Pulmonary artery endothelial cell (primary cell): ENCODE measurements at regions not wholly inside any gene's neighbourhood (a gene's known extent, or its start where the extent isn't known, plus 50 kb on each side); places are given as distances from the start of the nearest gene placed in this dataset.
"Not testable (repeated sequence)": the region's sequence is repeated elsewhere in the genome, so short reads cannot be mapped to it uniquely, and the experiment has no call there.

Experiments used
- DNase-seq: peaks from one replicate; pipeline ENCODE4 v3.0.0-alpha.2; 2011; ENCODE audit warnings: low read depth, low spot score

DNA sequence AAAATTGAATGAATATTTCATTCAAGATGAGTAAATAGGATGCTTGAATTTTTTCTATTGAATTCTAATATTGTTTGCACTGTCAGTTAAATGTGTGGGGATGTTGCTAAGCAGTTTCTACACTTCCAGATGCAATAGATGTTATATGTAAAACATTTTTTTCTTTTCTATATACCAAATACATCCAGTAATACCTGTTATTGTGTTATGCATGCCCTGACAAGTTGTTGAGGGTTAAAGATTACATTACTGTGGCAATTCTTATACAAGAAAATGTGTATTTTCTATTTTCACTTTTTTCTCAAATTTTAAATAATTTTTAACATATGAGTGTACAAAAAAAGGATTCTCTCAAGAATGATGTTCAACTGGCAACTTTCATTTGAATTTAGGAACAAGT is 713.9 kb downstream of the GATA3 start:
- DNase-seq = no peak

DNA sequence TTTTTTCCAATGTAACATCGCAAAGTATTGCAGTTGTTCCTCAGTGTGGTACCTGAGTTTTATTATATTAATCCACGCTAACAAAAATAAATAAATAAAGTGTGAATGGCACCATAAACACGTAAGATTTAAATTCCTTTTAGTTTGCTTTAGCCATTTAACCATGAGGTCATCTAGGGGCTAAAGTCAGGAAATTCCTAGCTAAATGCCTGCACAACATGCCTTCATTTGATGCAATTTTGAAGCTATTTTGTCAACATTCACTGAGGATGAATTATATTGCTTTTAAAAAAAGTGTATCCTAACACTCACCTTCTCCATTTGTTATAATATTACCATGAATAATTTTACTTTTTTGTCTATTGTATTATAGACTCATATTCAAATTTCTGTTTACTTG is 714.4 kb downstream of the GATA3 start:
- DNase-seq = no peak

DNA sequence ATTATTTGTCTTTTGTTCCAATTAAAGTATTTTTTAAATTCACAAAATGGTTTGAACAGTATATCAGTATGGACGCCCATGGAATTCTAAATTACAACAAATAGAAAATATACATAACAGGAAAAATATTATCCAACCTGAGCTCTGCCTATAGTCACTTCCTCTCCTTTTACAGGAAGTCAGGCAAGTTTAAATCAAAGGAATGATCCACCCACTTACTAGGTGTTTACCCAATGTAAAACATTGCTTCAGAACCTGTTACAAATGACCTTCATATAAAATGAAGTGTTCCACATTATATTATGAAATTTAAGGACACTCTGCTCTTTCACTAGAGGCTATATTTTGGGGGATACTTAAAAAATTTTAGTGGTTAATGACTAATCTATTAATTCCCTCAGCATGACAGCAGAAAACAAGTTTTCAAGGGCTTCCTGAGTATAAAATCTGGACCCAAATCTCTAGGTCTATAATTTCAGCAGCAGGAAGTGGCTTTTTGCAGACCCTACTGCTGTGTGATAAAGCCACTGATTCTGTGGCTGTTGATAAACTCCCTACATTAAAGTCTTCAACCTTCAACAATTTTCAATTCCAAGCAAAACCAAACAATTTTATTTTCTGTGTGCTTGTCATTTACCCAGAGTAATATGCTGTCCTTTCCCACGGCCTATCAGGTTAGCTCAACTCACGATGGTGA is 722.6 kb downstream of the GATA3 start:
- no peak for DNase-seq

DNA sequence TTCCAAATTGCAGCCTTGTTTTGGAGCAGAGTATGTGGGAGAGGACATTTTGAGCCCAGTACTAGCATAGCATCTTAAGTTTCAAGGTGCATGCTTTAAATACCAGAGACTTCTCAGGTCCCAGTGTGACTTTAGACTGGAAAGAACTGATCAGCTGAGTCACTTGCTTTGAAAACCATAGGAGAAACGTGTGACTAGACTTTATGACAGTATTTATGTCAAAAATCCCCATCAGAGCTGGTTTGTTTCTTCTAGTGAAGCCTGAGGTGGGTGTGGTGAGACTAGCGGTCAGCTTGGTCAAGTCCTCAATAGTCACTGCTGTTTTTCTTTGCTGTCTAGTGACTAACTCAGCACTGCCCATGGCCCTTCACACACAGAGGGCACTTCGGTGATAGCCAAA is 724.2 kb downstream of the GATA3 start:
- DNase-seq = no peak

DNA sequence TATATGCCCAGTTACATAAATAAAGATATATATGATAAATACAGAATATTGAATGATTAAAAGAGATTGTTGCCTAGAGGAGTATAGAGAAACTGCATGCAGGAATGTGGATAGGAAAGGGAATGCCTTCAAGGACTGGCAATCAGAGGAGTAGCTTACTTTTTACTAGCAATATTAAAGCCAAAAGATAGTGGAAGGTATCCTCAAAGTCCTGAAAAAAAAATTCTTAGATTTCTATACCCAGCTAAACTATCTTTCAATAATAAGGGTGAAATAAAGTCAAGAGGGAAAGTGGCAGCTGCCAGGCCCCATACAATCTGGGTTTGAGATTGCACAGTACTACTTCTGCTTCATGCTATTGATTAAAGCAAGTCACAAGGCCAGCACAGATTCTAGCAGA is 733.2 kb downstream of the GATA3 start:
- DNase-seq = no peak

DNA sequence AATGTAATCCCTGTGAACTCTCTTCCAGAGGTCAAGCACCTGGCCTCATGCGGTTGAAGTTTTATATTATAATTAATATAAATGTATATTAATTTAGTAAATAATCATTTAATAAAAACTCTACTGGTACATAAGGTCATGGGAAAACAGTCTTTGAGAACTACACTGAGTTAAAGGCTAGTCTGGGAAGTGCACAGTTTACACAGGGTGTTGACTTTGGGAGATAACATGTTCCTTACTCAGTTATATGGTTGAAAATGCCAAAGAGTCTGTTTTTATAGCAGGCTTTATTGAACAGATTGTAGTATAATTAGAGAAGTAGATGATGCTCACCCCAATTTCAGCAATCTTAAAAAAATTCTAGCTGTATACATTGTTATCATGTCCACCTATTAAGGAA is 735.9 kb downstream of the GATA3 start:
- no peak for DNase-seq

DNA sequence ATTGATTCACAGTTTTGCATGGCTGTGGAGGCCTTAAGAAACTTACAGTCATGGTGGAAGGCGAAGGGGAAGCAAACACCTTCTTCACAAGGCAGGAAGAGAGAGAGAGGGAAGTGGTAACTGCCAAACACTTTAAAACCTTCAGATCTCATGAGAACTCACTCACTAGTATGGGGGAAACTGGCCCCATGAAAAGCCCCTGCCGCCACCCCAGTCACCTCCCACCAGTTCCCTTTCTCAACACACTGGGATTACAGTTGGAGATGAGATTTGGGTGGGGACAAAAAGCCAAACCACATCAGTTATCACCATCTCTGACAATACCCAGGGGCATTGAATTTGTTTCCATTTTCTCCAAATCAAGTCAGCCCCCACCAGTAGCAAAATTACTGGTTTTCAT is 740.4 kb downstream of the GATA3 start:
- no peak for DNase-seq

DNA sequence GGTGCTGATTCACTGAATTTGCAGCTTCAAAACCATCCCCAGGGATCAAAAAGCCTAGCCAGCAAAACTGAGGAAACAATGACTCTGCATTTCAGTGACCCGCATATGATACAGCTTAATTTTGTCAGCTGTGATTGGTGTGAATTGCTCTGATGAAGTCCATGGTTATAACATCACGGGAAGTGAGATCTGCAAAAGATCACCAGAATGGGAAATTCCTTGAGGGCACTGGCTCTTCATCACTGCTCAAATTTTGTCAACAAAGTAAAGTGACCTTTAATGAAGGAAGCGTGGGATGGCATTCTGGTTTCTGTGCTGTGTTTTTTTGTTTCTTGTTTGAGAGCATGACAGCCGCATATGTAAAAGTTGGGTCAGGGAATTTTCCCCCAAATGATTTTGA is 745.9 kb downstream of the GATA3 start:
- no peak for DNase-seq

DNA sequence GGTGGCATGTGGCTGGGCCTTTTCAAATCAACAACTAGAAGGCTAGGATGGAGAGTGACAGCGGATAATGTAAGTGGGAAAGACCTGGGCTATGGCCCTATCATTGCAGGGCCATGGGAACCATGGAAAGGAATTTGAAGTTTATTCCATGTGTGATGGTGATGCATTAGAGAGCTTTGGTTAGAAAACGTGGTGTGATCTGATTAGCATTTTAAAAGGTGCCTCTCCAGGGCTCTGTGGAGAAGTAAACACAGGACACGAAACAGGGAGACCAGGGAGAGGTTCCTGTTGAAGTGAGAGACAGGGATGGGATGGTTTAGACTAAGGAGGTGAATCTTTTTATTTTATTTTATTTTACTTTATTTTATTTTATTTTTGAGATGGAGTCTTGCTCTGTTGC is 749.5 kb downstream of the GATA3 start:
- DNase-seq = no peak

DNA sequence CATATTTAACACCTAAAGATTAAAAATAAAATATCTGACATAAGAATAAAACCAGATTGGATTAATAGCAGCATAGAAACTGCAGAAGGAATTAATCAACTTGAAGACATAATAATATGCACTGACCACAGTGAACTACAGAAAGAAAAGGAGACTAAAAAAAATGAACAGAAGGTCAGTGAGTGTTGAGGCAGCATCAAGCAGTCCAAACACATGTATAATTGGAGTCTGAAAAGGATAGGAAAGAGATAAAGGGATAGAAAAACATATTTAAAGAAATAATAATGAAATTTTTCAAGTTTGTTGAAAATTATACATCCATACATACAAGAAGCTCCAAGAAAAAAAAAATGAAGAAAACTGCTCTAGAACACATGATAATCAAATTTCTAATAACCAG is 756.2 kb downstream of the GATA3 start:
- DNase-seq = no peak

DNA sequence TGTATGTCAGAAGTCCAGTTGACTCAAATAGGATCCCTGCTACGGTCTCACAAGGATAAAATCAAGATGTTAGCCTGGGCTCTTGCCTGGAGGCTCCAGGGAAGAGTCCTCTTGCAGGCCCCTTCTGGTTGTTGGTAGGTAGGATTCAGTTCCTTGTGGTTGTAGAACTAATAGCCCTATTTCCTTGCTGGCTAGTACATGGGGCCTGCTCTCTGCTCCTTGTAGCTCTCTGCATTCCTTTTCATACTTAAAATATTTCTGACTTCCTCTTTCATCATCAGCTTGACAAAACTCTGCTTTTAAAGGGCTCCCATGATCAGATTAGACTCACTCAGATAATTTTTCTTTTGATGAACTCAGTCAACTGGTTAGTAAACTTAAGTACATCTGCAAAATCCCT is 756.7 kb downstream of the GATA3 start:
- no peak for DNase-seq

DNA sequence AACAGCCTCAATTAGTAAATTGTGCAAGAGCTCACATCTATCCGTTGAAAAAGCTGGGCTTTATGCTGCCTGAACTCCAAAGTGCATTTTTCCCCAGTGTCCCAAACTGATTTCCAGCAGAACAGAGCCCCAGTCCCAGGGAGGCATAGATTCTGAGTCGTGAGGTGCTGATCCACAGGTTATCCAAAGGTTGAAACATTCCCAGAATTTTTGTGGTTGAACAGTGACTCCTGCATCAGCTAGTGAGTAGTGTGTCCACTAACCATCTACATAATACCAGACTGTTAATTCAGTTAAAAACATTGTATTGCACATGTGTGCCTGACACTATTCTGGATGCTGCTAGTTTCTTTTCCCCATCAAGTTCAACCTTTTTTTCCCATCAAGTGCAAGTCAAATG is 761.5 kb downstream of the GATA3 start:
- DNase-seq = no peak

DNA sequence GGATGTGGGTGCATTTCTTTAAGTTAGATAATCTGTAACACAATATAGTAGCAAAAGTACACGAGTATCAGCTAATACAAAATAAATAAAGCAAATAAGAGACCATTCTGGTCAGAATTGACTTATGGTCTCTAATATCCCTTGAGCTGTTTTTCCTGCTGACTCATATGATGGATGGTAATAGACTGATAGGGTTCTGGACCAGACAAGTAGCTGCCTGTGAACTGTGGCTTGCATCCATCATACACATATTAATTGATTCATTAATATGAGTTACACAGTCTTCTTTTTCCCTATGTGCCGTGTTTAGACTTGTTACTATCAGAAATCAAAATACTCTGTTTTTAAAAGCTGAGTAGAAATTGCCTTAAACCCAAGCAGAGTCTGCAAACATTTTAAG is 762.8 kb downstream of the GATA3 start:
- no peak for DNase-seq

DNA sequence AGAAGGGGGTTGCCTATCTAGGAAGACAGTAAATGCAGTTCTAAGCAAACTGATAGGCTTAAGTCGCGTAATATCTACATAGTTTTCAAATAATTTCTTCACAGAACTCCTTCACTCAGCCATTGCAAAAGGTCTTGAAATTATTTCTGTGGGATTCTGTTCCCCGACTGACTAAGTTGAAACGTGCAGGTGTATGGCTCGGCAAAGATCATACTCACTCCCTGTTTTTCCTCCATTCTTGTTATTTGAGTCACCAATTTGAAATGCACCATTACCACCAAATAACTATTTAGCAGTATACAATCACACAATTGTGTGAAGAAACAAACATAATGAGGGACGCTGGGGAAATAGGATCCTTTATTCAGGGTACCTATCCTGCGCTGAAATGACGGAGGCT is 771.1 kb downstream of the GATA3 start:
- DNase-seq = no peak

DNA sequence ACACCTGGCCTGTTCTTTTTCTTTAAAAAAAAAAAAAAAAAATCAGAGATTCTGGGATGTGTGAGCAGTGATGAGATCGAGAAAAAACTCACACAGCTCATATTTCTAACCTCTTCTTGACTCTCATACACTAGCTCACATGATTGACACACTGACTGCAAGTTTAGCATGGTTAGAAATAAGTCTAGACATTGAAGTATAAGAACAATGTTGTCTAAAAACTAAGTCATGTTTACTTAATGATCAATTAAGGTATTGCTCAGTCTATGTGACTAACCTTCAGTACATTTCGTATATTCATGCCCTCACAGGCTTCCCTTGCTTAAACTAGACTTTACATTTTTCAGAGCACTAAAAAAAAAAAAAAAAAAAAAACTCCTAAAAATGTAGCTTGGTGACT is 775.1 kb downstream of the GATA3 start:
- DNase-seq = no peak

DNA sequence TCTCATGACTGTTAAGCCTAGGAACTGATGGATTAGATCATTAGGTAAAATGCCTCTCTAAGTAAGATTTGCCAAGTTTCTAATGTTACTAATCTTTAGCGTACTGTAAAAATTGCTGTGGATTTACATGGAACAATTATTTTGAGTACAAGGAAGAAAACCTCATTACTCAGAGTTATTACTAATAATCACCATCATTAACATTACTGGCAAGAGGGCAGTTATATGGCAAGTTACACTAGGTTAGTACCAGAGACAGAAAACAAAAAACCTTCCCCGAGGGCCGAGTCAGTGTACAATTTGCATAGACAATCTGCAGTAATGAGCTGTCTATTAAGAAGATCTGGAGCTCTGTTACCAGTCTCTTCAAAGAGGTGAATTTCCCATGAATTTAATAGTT is 775.6 kb downstream of the GATA3 start:
- DNase-seq = no peak

DNA sequence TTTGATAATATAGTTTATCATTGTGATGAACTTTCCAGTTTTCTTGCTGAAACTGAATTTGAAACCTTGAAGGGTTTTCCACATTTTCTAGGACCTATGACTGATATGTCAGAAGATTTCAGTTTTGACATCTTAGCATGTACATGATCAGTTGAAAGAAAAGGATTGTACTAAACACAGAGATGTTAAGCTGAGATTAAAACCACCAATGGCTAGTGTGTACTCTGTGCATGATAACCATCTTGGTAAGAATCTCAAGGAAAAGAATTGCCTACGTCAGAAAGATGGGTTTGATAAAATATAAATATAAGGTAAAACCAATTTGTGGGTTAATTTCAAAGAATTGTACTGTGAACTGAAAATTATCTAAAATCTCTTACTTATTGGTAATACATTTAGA is 776.4 kb downstream of the GATA3 start:
- no peak for DNase-seq

DNA sequence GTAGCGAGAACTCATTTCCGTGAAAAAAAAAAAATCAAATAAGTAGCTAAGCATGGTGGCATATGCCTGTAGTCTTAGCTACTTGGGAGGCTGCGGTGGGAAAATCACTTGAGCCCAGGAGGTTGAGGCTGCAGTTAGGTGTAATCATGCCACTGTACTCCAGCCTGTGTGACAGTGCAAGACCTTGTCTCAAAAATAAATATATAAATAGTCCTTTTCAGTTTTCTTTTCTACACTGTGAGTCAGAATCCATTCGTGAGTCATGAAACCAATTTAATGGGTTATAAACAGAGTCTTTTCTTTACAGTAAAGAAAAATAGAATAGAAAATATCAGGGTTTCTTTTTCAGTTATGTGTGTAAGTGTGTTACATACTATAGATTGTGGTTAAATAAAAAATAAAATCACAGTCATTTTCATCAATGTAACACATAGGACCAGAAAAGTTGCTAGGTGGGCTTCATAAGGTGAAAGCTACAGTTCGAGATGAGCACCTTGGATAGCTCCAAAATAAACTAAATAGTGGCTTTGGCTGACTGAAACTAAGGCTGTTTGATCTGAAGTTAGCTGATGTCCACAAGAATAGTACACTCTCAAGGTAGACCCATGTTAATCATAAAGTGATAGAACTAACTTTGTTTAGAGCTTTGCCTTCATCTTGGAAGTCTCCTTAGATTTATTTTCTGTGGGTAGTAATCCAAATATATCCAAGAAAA is 781.1 kb downstream of the GATA3 start:
- DNase-seq = no peak

DNA sequence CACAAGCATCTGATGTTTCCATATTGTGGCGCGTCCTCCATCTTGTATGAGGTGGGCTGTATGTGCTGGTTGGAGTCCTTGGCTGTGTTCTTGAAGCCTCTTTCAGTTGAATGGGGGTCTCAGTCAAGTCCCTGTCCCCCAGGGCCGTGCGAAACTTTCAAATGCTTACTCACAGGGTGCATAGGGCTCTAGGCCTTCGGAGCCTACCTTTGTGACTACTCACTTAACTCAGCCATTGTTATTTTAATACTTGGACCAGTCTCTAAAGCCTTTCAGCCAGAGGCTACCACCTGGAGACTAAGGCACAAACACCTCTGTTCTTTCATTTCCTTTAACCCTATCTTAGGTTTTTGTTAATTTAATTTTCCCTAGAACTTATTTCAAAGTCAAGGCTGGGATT is 785.9 kb downstream of the GATA3 start:
- DNase-seq = no peak

DNA sequence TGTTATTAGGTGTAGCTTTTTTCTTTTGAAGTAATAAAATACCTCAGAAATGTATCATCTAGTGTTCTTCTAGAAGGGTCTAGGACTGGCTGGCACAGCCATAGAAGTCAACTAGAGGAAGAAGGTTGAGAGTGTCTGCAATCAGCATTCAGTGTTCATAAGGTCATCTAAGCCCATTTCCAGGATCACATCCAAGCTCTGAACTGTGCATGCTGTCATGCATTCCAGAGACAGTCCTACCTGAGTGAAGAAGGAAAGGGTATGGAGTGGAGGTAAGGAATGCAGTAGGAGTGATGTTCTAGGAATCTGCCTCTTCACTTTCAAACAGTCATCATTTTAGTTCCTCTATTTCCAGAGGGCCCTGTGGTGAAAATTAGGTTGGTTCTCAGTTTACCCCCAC is 789.7 kb downstream of the GATA3 start:
- no peak for DNase-seq

DNA sequence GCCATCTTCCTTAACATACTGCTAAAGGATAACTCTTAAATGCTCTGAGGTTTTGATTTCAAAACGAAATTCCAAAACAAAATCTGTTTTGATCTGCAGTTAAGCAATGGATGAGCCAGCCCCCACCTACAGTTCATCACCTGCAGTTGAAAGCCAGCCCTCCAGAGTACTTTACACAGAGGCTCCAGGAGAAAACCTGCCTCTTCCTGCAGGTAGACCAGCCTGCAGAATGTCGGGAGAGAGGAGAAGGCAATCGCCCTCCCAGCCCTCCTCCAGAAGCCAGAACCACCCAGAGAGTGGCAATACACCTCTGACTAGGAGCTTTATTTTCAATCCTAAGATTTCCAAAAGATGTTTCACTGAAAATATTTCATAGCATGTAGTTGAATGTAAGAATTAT is 798.1 kb downstream of the GATA3 start:
- no peak for DNase-seq

DNA sequence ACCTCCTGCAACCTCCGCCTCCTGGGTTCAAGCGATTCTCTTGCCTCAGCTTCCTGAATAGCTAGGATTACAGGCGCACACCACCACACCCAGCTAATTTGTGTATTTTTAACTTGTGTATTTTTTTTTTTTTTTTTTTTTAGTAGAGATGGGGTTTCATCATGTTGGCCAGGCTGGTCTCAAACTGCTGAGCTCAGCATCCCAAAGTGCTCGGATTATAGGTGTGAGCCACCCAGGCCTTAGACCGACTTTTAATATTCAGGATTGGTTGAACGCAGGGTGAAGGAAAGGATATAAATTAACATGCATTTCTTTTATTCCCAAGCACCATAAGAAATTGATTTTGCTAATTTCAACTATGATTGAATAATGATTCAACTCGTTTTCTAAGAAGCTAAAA is 798.6 kb downstream of the GATA3 start:
- no peak for DNase-seq

DNA sequence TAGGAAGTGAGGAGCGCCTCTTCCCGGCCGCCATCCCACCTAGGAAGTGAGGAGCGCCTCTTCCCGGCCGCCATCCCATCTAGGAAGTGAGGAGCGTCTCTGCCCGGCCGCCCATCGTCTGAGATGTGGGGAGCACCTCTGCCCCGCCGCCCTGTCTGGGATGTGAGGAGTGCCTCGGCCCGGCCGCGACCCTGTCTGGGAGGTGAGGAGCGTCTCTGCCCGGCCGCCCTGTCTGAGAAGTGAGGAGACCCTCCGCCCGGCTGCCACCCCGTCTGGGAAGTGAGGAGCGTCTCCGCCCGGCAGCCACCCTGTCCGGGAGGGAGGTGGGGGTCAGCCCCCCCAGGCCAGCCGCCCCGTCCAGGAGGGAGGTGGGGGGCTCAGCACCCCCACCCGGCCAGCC is 814.4 kb downstream of the GATA3 start:
- DNase-seq = not testable (repeated sequence)

DNA sequence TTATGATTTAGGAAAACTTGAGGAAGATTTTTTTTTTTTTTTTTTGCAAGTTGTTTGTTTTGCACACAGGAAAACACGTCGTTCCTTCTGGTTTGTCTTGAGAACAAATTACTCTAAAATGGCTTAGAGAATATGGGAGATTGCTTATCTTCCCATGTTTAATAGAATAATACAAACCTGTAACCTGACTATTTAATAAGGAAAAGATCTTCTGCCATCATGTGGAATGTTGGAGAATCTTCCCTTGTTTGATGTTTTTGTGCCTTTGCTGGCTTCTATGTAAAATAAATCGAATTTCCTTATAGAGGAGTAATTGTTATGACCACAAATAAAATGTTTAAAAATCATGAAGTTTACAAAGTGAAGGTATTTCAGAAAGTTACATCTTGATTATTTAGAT is 818.8 kb downstream of the GATA3 start:
- no peak for DNase-seq
